ENCODE measurements at regions not wholly inside any gene's neighbourhood (a gene's known extent, or its start where the extent isn't known, plus 50 kb on each side); places are given as distances from the start of the nearest gene placed in this dataset.

- Histone ChIP-seq H3K4me1 (ENCODE audit: insufficient read depth, poor library complexity, severe bottlenecking) (no peaks in the 10 kb centered on the region), H3K27me3 (ENCODE audit: insufficient read depth, poor library complexity, severe bottlenecking) (no peaks in the 10 kb centered on the region), H3K27ac (ENCODE audit: poor library complexity, severe bottlenecking) (no peak overlapping the region), H3K9me3 (ENCODE audit: severe bottlenecking) (no peaks in the 10 kb centered on the region), H3K4me3 (ENCODE audit: severe bottlenecking) (no peak overlapping the region), H3K36me3 (ENCODE audit: low read depth) (no peaks in the 10 kb centered on the region)
- DNase-seq (ENCODE audit: low spot score) (no peak), ATAC-seq (ENCODE audit: low read depth) (no peak)
- no peak for TF ChIP-seq CTCF (IDR thresholded peaks at IDR 0.05; ENCODE audit: poor library complexity, severe bottlenecking)
These were observed 324.7 kb upstream of the CLNK start for GRCh38 chr4:11009281-11009680.

- H3K4me3 ChIP-seq (ENCODE audit: severe bottlenecking) = no peak overlapping the region
- H3K27me3 ChIP-seq (ENCODE audit: insufficient read depth, poor library complexity, severe bottlenecking) = no peaks in the 10 kb centered on the region
- H3K27ac ChIP-seq (ENCODE audit: poor library complexity, severe bottlenecking) = no peak overlapping the region
- no peak for ATAC-seq (ENCODE audit: low read depth)
- no peaks in the 10 kb centered on the region for H3K36me3 ChIP-seq (ENCODE audit: low read depth)
- no peaks in the 10 kb centered on the region for H3K9me3 ChIP-seq (ENCODE audit: severe bottlenecking)
- DNase-seq (ENCODE audit: low spot score) = no peak
- H3K4me1 ChIP-seq (ENCODE audit: insufficient read depth, poor library complexity, severe bottlenecking) = no peaks in the 10 kb centered on the region
- TF ChIP-seq CTCF (IDR thresholded peaks at IDR 0.05; ENCODE audit: poor library complexity, severe bottlenecking) = no peak
These were observed 320.7 kb upstream of the CLNK start for GRCh38 chr4:11005300-11005699.

GRCh38 chr4:11004818-11005217, 320.2 kb upstream of the CLNK start:
- H3K4me1 ChIP-seq (ENCODE audit: insufficient read depth, poor library complexity, severe bottlenecking) = no peaks in the 10 kb centered on the region
- no peaks in the 10 kb centered on the region for H3K36me3 ChIP-seq (ENCODE audit: low read depth)
- H3K4me3 ChIP-seq (ENCODE audit: severe bottlenecking) = no peak overlapping the region
- no peaks in the 10 kb centered on the region for H3K9me3 ChIP-seq (ENCODE audit: severe bottlenecking)
- DNase-seq (ENCODE audit: low spot score) (no peak), ATAC-seq (ENCODE audit: low read depth) (no peak)
- no peak overlapping the region for H3K27ac ChIP-seq (ENCODE audit: poor library complexity, severe bottlenecking)
- no peaks in the 10 kb centered on the region for H3K27me3 ChIP-seq (ENCODE audit: insufficient read depth, poor library complexity, severe bottlenecking)
- no peak for TF ChIP-seq CTCF (IDR thresholded peaks at IDR 0.05; ENCODE audit: poor library complexity, severe bottlenecking)

GRCh38 chr4:11002961-11003360, 318.4 kb upstream of the CLNK start:
- no peak for TF ChIP-seq CTCF (IDR thresholded peaks at IDR 0.05; ENCODE audit: poor library complexity, severe bottlenecking)
- no peak for ATAC-seq (ENCODE audit: low read depth)
- no peak overlapping the region for H3K27ac ChIP-seq (ENCODE audit: poor library complexity, severe bottlenecking)

GRCh38 chr4:10998846-10999245, 314.3 kb upstream of the CLNK start:
- H3K27me3 ChIP-seq (ENCODE audit: insufficient read depth, poor library complexity, severe bottlenecking) = no peaks in the 10 kb centered on the region
- H3K9me3 ChIP-seq (ENCODE audit: severe bottlenecking) = no peaks in the 10 kb centered on the region
- H3K27ac ChIP-seq (ENCODE audit: poor library complexity, severe bottlenecking) = no peak overlapping the region
- no peaks in the 10 kb centered on the region for H3K4me1 ChIP-seq (ENCODE audit: insufficient read depth, poor library complexity, severe bottlenecking)
- no peak overlapping the region for H3K4me3 ChIP-seq (ENCODE audit: severe bottlenecking)
- no peak for TF ChIP-seq CTCF (IDR thresholded peaks at IDR 0.05; ENCODE audit: poor library complexity, severe bottlenecking)
- no peak for DNase-seq (ENCODE audit: low spot score)
- ATAC-seq (ENCODE audit: low read depth) = no peak
- no peaks in the 10 kb centered on the region for H3K36me3 ChIP-seq (ENCODE audit: low read depth)

More at GRCh38 chr4:11002961-11003360, 318.4 kb upstream of the CLNK start:
- Histone ChIP-seq H3K4me3 (ENCODE audit: severe bottlenecking) (no peak overlapping the region), H3K36me3 (ENCODE audit: low read depth) (no peaks in the 10 kb centered on the region), H3K9me3 (ENCODE audit: severe bottlenecking) (no peaks in the 10 kb centered on the region), H3K27me3 (ENCODE audit: insufficient read depth, poor library complexity, severe bottlenecking) (no peaks in the 10 kb centered on the region), H3K4me1 (ENCODE audit: insufficient read depth, poor library complexity, severe bottlenecking) (no peaks in the 10 kb centered on the region)
- DNase-seq (ENCODE audit: low spot score) = no peak

Measured in RWPE2 (cell line).